MM.1S (cell line): ENCODE measurements at regions not wholly inside any gene's neighbourhood (a gene's known extent, or its start where the extent isn't known, plus 50 kb on each side); places are given as distances from the start of the nearest gene placed in this dataset.

ENCODE experiments used
- DNase-seq: peaks from one replicate; pipeline ENCODE4 v3.0.0-alpha.2; 2015
- H2AFZ ChIP-seq: fragments of 300-600 bp; sonication (generic); 2 replicates; pipeline ENCODE4 v1.6.0; 2016; ENCODE audit warnings: antibody characterized with exemption, low read length
- H3F3A ChIP-seq: fragments of 300-600 bp; sonication (generic); 2 replicates; pipeline ENCODE4 v1.6.1; 2016; ENCODE audit warnings: mild to moderate bottlenecking, antibody characterized with exemption, low read length, moderate library complexity, mixed read lengths; ENCODE audit not compliant: insufficient read depth
- H3K27ac ChIP-seq: fragments of 300-600 bp; sonication (generic); 2 replicates; pipeline ENCODE4 v1.5.1; 2016; ENCODE audit warnings: mild to moderate bottlenecking, low read length
- H3K27me3 ChIP-seq: fragments of 300-600 bp; sonication (generic); replicated peaks from 2 replicates; pipeline ENCODE4 v1.6.0; 2016; ENCODE audit warnings: low read length; ENCODE audit not compliant: insufficient read depth
- H3K36me3 ChIP-seq: fragments of 300-600 bp; sonication (generic); replicated peaks from 2 replicates; pipeline ENCODE4 v1.6.1; 2016; ENCODE audit warnings: mild to moderate bottlenecking, low read length, mixed read lengths; ENCODE audit not compliant: insufficient read depth
- H3K4me1 ChIP-seq: fragments of 300-600 bp; sonication (generic); 2 replicates; pipeline ENCODE4 v1.6.1; 2016; ENCODE audit warnings: low read length, mixed read lengths
- H3K4me2 ChIP-seq: fragments of 300-600 bp; sonication (generic); 2 replicates; pipeline ENCODE4 v1.6.0; 2016; ENCODE audit warnings: low read depth, low read length
- H3K4me3 ChIP-seq: fragments of 300-600 bp; sonication (generic); 2 replicates; pipeline ENCODE4 v1.5.1; 2016; ENCODE audit warnings: low read length, mixed read lengths
- H3K79me2 ChIP-seq: fragments of 300-600 bp; sonication (generic); 2 replicates; pipeline ENCODE4 v1.6.1; 2016; ENCODE audit warnings: mixed run types, low read length, mixed read lengths
- H3K9ac ChIP-seq: fragments of 300-600 bp; sonication (generic); 2 replicates; pipeline ENCODE4 v1.6.1; 2016; ENCODE audit warnings: low read length, mixed read lengths
- H3K9me2 ChIP-seq: fragments of 300-600 bp; sonication (generic); replicated peaks from 2 replicates; pipeline ENCODE4 v1.6.1; 2016; ENCODE audit warnings: mild to moderate bottlenecking, low read length, mixed read lengths; ENCODE audit not compliant: insufficient read depth
- H3K9me3 ChIP-seq: fragments of 300-600 bp; sonication (generic); replicated peaks from 2 replicates; pipeline ENCODE4 v1.6.1; 2016; ENCODE audit warnings: mild to moderate bottlenecking, low read length, mixed read lengths; ENCODE audit not compliant: insufficient read depth
- H4K20me1 ChIP-seq: fragments of 300-600 bp; sonication (generic); 2 replicates; pipeline ENCODE4 v1.6.1; 2016; ENCODE audit warnings: mild to moderate bottlenecking, low read length, moderate library complexity, mixed read lengths; ENCODE audit not compliant: insufficient read depth
- CTCF ChIP-seq: fragments of 300-600 bp; sonication (generic); IDR thresholded peaks from 2 replicates; pipeline ENCODE4 v1.5.1; 2016; ENCODE audit warnings: antibody characterized with exemption, low read length, mixed read lengths
- EZH2 ChIP-seq: fragments of 300-600 bp; sonication (generic); optimal IDR thresholded peaks from 2 replicates; pipeline ENCODE3; 2017; ENCODE audit warnings: low read depth, mild to moderate bottlenecking, antibody characterized with exemption, low read length, mixed read lengths
- EZH2phosphoT487 ChIP-seq: fragments of 300-600 bp; sonication (generic); IDR thresholded peaks from 2 replicates; pipeline ENCODE4 v1.6.1; 2018; ENCODE audit warnings: antibody characterized with exemption, low read length

- TF ChIP-seq EZH2 (no peak), CTCF (no peak), EZH2phosphoT487 (no peak)
Measured at GRCh38 chr15:35671197-35671596, 125.2 kb upstream of the DPH6 start.

GRCh38 chr15:35671981-35672380 lies 126.0 kb upstream of the DPH6 start:
- H3K4me1 ChIP-seq: peaks cover 9% of the 10 kb centered on the region
- H3K9me2 ChIP-seq: no peaks in the 10 kb centered on the region
- H3K79me2 ChIP-seq: no peaks in the 10 kb centered on the region
- no peak for DNase-seq
- no peaks in the 10 kb centered on the region for H3K9me3 ChIP-seq
- H3K27me3 ChIP-seq: no peaks in the 10 kb centered on the region
- no peak overlapping the region for H3K27ac ChIP-seq
- no peak overlapping the region for H3K4me2 ChIP-seq
- no peak overlapping the region for H2AFZ ChIP-seq
- no peak overlapping the region for H3K4me3 ChIP-seq
- no peaks in the 10 kb centered on the region for H3F3A ChIP-seq
- no peak for TF ChIP-seq CTCF
- TF ChIP-seq EZH2phosphoT487: no peak
- TF ChIP-seq EZH2: no peak
- no peaks in the 10 kb centered on the region for H3K36me3 ChIP-seq
- H4K20me1 ChIP-seq: no peaks in the 10 kb centered on the region
- no peak overlapping the region for H3K9ac ChIP-seq

More at GRCh38 chr15:35671197-35671596, 125.2 kb upstream of the DPH6 start:
- Histone ChIP-seq H4K20me1 (no peaks in the 10 kb centered on the region), H3K27me3 (no peaks in the 10 kb centered on the region), H3K9me2 (no peaks in the 10 kb centered on the region), H3F3A (no peaks in the 10 kb centered on the region), H2AFZ (no peak overlapping the region), H3K4me2 (no peak overlapping the region), H3K27ac (no peak overlapping the region), H3K36me3 (no peaks in the 10 kb centered on the region), H3K9ac (no peak overlapping the region), H3K9me3 (no peaks in the 10 kb centered on the region), H3K4me1 (peaks cover 11% of the 10 kb centered on the region), H3K4me3 (no peak overlapping the region), H3K79me2 (no peaks in the 10 kb centered on the region)
- no peak for DNase-seq

- no peaks in the 10 kb centered on the region; the same call in 1 of the 2 replicates for H3K4me1 ChIP-seq
- H4K20me1 ChIP-seq: no peaks in the 10 kb centered on the region
- H3K36me3 ChIP-seq: no peaks in the 10 kb centered on the region
- H3K9ac ChIP-seq: no peak overlapping the region
- H3F3A ChIP-seq: no peaks in the 10 kb centered on the region
- DNase-seq: no peak
- H3K27ac ChIP-seq: no peak overlapping the region
- no peaks in the 10 kb centered on the region for H3K27me3 ChIP-seq
- no peaks in the 10 kb centered on the region for H3K9me3 ChIP-seq
- no peak overlapping the region for H3K4me2 ChIP-seq
- H3K79me2 ChIP-seq: no peaks in the 10 kb centered on the region
- no peaks in the 10 kb centered on the region for H3K9me2 ChIP-seq
- H3K4me3 ChIP-seq: no peak overlapping the region
- TF ChIP-seq CTCF (no peak), EZH2 (no peak), EZH2phosphoT487 (no peak)
- H2AFZ ChIP-seq: no peak overlapping the region
Measured at GRCh38 chr15:35673093-35673684, 127.2 kb upstream of the DPH6 start.
